Kidney epithelial cell (primary cell): ENCODE measurements at regions not wholly inside any gene's neighbourhood (a gene's known extent, or its start where the extent isn't known, plus 50 kb on each side); places are given as distances from the start of the nearest gene placed in this dataset.

Experiments
- DNase-seq: peaks from one replicate; pipeline ENCODE4 v3.0.0-alpha.2; 2010; ENCODE audit warnings: low read depth
- H3K27me3 ChIP-seq: 2 replicates; pipeline ENCODE4 v1.6.0; 2011; ENCODE audit warnings: low read length; ENCODE audit not compliant: control insufficient read depth, insufficient read depth
- H3K36me3 ChIP-seq: 2 replicates; pipeline ENCODE4 v1.5.1; 2011; ENCODE audit warnings: low read length; ENCODE audit not compliant: control insufficient read depth, insufficient read depth
- H3K4me3 ChIP-seq: 2 replicates; pipeline ENCODE4 v1.5.1; 2011; ENCODE audit warnings: low read depth, mild to moderate bottlenecking, control low read depth, low read length
- CTCF ChIP-seq: IDR thresholded peaks from 2 replicates; pipeline ENCODE4 v1.5.1; 2011; ENCODE audit warnings: mild to moderate bottlenecking, moderate library complexity, low read length, control low read depth, inconsistent platforms; ENCODE audit not compliant: insufficient read depth, poor library complexity, severe bottlenecking

DNA sequence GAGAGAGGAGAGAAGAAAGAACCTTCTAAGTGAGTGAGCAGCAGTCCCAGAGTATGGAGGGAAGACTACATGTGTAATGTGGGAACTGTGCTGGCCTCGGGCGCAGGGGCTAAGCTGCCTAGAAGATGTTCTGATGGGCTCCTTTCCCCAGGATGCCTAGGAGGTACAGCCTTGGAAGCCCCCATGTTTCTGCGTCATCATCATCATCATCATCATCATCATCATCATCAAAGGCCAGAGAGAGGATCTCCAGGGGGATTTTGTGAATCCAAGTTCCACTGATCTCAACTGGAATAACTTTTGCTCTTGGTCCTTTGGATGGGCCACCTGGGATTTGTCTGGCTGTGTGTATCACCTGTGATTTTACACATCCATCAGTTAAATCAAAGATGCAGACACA lies 86.0 kb downstream of the BUB3 start:
- no peak for TF ChIP-seq CTCF
- no peaks in the 10 kb centered on the region for H3K27me3 ChIP-seq
- no peaks in the 10 kb centered on the region for H3K36me3 ChIP-seq
- no peak overlapping the region for H3K4me3 ChIP-seq
- DNase-seq = no peak

GRCh38 chr10:123240776-123241175 lies 86.6 kb downstream of the BUB3 start:
- no peak for TF ChIP-seq CTCF
- Histone ChIP-seq H3K36me3 (no peaks in the 10 kb centered on the region), H3K27me3 (no peaks in the 10 kb centered on the region), H3K4me3 (no peak overlapping the region)
- DNase-seq = no peak

- no peak for DNase-seq
- Histone ChIP-seq H3K4me3 (no peak overlapping the region), H3K27me3 (no peaks in the 10 kb centered on the region), H3K36me3 (no peaks in the 10 kb centered on the region)
- no peak for TF ChIP-seq CTCF
Measured at GRCh38 chr10:123241391-123242141, 87.4 kb downstream of the BUB3 start.

- TF ChIP-seq CTCF = no peak
- Histone ChIP-seq H3K36me3 (no peaks in the 10 kb centered on the region), H3K4me3 (no peak overlapping the region), H3K27me3 (no peaks in the 10 kb centered on the region)
- DNase-seq = no peak
Measured at GRCh38 chr10:123244747-123245146, 90.5 kb downstream of the BUB3 start.

GRCh38 chr10:123245264-123245663 lies 91.1 kb downstream of the BUB3 start:
- no peaks in the 10 kb centered on the region for H3K27me3 ChIP-seq

More at GRCh38 chr10:123245264-123245663, 91.1 kb downstream of the BUB3 start:
- Histone ChIP-seq H3K36me3 (no peaks in the 10 kb centered on the region), H3K4me3 (no peak overlapping the region)
- TF ChIP-seq CTCF = peak; percentile 1
- no peak for DNase-seq
